ENCODE measurements at regions not wholly inside any gene's neighbourhood (a gene's known extent, or its start where the extent isn't known, plus 50 kb on each side); places are given as distances from the start of the nearest gene placed in this dataset.

- H3K27me3 ChIP-seq (ENCODE audit: control insufficient read depth in 2 of 2, insufficient read depth in 2 of 2, low read length in 2 of 2) = no peaks in the 10 kb centered on the region
- intact Hi-C loops (cut with micrococcal nuclease) (no loop called here), in situ Hi-C loops (cut with MboI) (no loop called here)
- no peak overlapping the region for H3K27ac ChIP-seq (ENCODE audit: extremely low read depth, low read depth, low read length)
- H3K9me3 ChIP-seq (replicated peaks; ENCODE audit: control insufficient read depth, insufficient read depth, low read depth, low read length) = no peaks in the 10 kb centered on the region
- H3K9ac ChIP-seq (ENCODE audit: insufficient read depth in 1 of 2, low read depth in 2 of 2, low read length in 2 of 2) = no peak overlapping the region
- TF ChIP-seq NR2F6 (CRISPR knock-in tag; IDR thresholded peaks at IDR 0.05) (no peak), NFIC (IDR thresholded peaks at IDR 0.05) (no peak), SRSF9 (IDR thresholded peaks at IDR 0.05; ENCODE audit: borderline replicate concordance, low read depth, low read length) (no peak), ZNF518B (CRISPR knock-in tag; IDR thresholded peaks at IDR 0.05) (no peak), CEBPB (tag; IDR thresholded peaks at IDR 0.05) (no peak), RUNX1 (IDR thresholded peaks at IDR 0.05; ENCODE audit: low read depth) (no peak), RFX1 (IDR thresholded peaks at IDR 0.05) (no peak), E2F3 (CRISPR knock-in tag; IDR thresholded peaks at IDR 0.05) (no peak), SREBF2 (CRISPR knock-in tag; IDR thresholded peaks at IDR 0.05) (no peak), FOXP1 (CRISPR knock-in tag; IDR thresholded peaks at IDR 0.05) (no peak), BCLAF1 (IDR thresholded peaks at IDR 0.05; ENCODE audit: borderline replicate concordance in 1 of 2, control insufficient read depth in 1 of 2, low read depth in 2 of 2, low read length in 1 of 2) (no peak), ZNF57 (CRISPR knock-in tag; IDR thresholded peaks at IDR 0.05) (no peak), TEAD4 (IDR thresholded peaks at IDR 0.05; ENCODE audit: low read length) (no peak), TEAD4 (CRISPR knock-in tag; IDR thresholded peaks at IDR 0.05; ENCODE audit: borderline replicate concordance) (no peak), XRCC5 (IDR thresholded peaks at IDR 0.05; ENCODE audit: low read depth, low read length) (no peak), MYNN (IDR thresholded peaks at IDR 0.05) (no peak), MYNN (CRISPR knock-in tag; IDR thresholded peaks at IDR 0.05) (no peak)
- DNase-seq (ENCODE audit: extremely low read depth in 1 of 4, low spot score in 3 of 4) = no peak
- H2AFZ ChIP-seq (ENCODE audit: low read depth, low read length) = no peak overlapping the region
- no peak overlapping the region for H3K4me2 ChIP-seq (ENCODE audit: insufficient read depth, low read length)
- no peaks in the 10 kb centered on the region for H4K20me1 ChIP-seq (replicated peaks; ENCODE audit: control insufficient read depth, insufficient read depth, low read length)
- H3K4me3 ChIP-seq = no peak overlapping the region
- CTCF ChIA-PET (ENCODE audit: low intra/inter-chr PET ratio) = no interaction called here
- WGBS (ENCODE audit: insufficient coverage, low coverage, missing lambda C conversion rate) = 0% methylated on average over 2 of the region's 2 CpGs
- H3K4me1 ChIP-seq (replicated peaks in 1 of 2; ENCODE audit: control insufficient read depth in 2 of 2, insufficient read depth in 2 of 2, low read length in 2 of 2) = no peaks in the 10 kb centered on the region
- no peak for FAIRE-seq
- no TSS peak for BruUV-seq (replicated peaks)
- H3K36me3 ChIP-seq (ENCODE audit: control insufficient read depth, insufficient read depth, low read length) = no peaks in the 10 kb centered on the region
- ATAC-seq = no peak
- no peaks in the 10 kb centered on the region for H3K79me2 ChIP-seq (ENCODE audit: control insufficient read depth, insufficient read depth, low read length)
- POLR2A ChIA-PET = no interaction called here
- no peaks in the 10 kb centered on the region for H3K9me1 ChIP-seq (ENCODE audit: control insufficient read depth, insufficient read depth, low read length)
Observed at GRCh38 chr2:122563781-122564180, 808.3 kb downstream of the TSN start.
